Sigmoid colon (tissue), 3 donors: ENCODE measurements at regions not wholly inside any gene's neighbourhood (a gene's known extent, or its start where the extent isn't known, plus 50 kb on each side); places are given as distances from the start of the nearest gene placed in this dataset.

Experiments used
- CTCF ChIP-seq, 4 experiments: fragments of 450-650 bp in 3 of 4; fragments of 200-600 bp in 1 of 4; IDR thresholded peaks; one replicate each; pipeline ENCODE4 v1.5.1; 2016 to 2019; ENCODE audit warnings: antibody characterized with exemption in 4 of 4, mild to moderate bottlenecking in 3 of 4, moderate library complexity in 2 of 4
- POLR2A ChIP-seq, 2 donors: fragments of 450-650 bp; IDR thresholded peaks; one replicate each; pipeline ENCODE4 v1.6.1; 2016; ENCODE audit warnings: antibody characterized with exemption in 2 of 2, mild to moderate bottlenecking in 2 of 2, moderate library complexity in 2 of 2

GRCh38 chr5:27742805-27743204, 704.4 kb upstream of the CDH9 start:
- TF ChIP-seq CTCF (IDR thresholded peaks at IDR 0.05), result no peak
- TF ChIP-seq POLR2A (IDR thresholded peaks at IDR 0.05), result no peak
